SK-N-SH (cell line): ENCODE measurements at regions not wholly inside any gene's neighbourhood (a gene's known extent, or its start where the extent isn't known, plus 50 kb on each side); places are given as distances from the start of the nearest gene placed in this dataset.

Experiments
- EP300 ChIP-seq, 2 experiments: IDR thresholded peaks; 2 replicates each; pipeline versions ENCODE4 v1.4.0 to v1.6.1; 2012; ENCODE audit warnings: borderline replicate concordance in 1 of 2, low read depth in 1 of 2, low read length in 1 of 2
- GATA2 ChIP-seq: sonication (generic); formaldehyde crosslinking; IDR thresholded peaks from 2 replicates; pipeline ENCODE4 v1.5.0; 2020; ENCODE audit warnings: mild to moderate bottlenecking, missing genetic modification reagents
- JUND ChIP-seq: IDR thresholded peaks from 2 replicates; pipeline ENCODE4 v1.4.0; 2012
- MXI1 ChIP-seq: IDR thresholded peaks from 2 replicates; pipeline ENCODE4 v1.6.1; 2012; ENCODE audit warnings: mild to moderate bottlenecking, low read depth, low read length, improper control_type of control experiment
- NFIC ChIP-seq: IDR thresholded peaks from 2 replicates; pipeline ENCODE4 v1.4.0; 2012; ENCODE audit warnings: borderline replicate concordance
- POLR2AphosphoS5 ChIP-seq: IDR thresholded peaks from 2 replicates; pipeline ENCODE4 v1.6.1; 2012; ENCODE audit warnings: low read depth, low read length
- RCOR1 ChIP-seq: fragments of 150-350 bp; IDR thresholded peaks from 2 replicates; pipeline ENCODE4 v1.6.1; 2017; ENCODE audit warnings: antibody characterized with exemption, low read length
- RXRA ChIP-seq: IDR thresholded peaks from 2 replicates; pipeline ENCODE4 v1.4.0; 2012; ENCODE audit warnings: low read depth, mild to moderate bottlenecking, borderline replicate concordance
- YY1 ChIP-seq: IDR thresholded peaks from 2 replicates; pipeline ENCODE4 v1.4.0; 2012; ENCODE audit warnings: low read depth, mild to moderate bottlenecking

DNA sequence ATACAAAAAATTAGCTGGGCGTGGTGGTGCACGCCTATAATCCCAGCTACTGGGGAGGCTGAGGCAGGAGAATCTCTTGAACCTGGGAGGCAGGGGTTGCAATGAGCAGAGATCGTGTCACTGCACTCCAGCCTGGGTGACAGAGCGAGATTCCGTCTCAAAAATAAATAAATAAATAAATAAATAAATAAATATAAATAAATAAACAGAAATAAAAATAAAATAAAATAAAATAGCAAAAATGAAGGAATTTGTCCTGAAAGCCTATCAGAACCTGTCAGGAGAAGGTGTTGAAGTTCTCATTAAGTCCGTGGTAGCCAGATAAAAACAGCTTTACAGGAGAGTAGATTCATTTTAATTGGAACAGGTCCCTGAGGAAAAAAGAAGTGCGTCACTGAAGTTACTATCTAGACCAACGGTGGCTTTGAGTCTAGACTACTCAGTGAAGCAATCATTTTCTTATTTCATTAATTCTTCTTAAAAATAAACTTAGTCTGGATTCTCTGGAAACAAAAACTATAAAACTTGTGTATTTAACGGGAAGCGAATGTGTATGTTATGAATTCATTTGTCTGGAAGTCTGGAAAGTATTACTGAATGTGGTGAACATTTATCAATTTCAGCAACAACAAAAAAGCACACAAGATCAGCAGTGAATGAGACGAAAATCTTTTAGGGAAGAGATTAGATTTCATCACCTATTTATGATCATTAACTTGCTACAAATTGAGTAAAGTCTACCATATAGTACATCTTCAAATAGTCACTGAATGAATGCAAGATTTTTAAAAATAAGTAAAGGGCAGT is 248.5 kb upstream of the PDE3A start:
- TF ChIP-seq MXI1 = no peak
- no peak for TF ChIP-seq POLR2AphosphoS5
- TF ChIP-seq RCOR1 = no peak
- TF ChIP-seq JUND = no peak
- no peak for TF ChIP-seq NFIC
- no peak for TF ChIP-seq YY1
- TF ChIP-seq RXRA = no peak
- no peak for TF ChIP-seq GATA2 (CRISPR knock-in tag)
- no peak for TF ChIP-seq EP300 (IDR thresholded peaks at IDR 0.05; ENCODE audit: borderline replicate concordance in 1 of 2, low read depth in 1 of 2, low read length in 1 of 2)
